ENCODE measurements at regions not wholly inside any gene's neighbourhood (a gene's known extent, or its start where the extent isn't known, plus 50 kb on each side); places are given as distances from the start of the nearest gene placed in this dataset.
"Not testable (repeated sequence)": the region's sequence is repeated elsewhere in the genome, so short reads cannot be mapped to it uniquely, and the experiment has no call there.

DNA sequence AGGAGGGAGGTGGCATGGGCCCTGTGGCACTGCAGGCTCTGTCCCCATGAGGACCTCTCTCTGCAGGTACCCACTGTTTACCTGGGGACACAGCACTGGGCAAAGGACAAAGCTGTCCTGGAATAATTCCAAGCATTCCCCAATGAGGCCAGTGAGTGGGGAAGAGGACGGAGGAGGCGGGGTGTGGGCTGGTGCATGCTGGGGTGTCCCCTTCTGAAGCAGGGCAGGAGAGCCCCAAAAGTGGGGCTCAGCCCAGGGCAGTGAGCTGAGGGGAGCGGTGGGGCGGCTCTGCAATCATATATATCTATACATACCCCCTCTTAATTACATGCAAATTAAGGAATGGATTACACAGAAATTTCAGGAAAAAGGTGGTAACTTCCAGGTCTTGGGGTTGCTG is 315.8 kb downstream of the ADGRD1 start:
- Histone ChIP-seq H3K4me1 (no peaks in the 10 kb centered on the region), H3K4me3 (no peak overlapping the region), H3K36me3 (no peaks in the 10 kb centered on the region), H3K27ac (no peak overlapping the region), H3K9me3 (no peaks in the 10 kb centered on the region), H3K27me3 (no peaks in the 10 kb centered on the region)
- DNase-seq (no peak), ATAC-seq (no peak)
- intact Hi-C loops (cut with DNase I) = no loop called here
- TF ChIP-seq, protein P1, sequence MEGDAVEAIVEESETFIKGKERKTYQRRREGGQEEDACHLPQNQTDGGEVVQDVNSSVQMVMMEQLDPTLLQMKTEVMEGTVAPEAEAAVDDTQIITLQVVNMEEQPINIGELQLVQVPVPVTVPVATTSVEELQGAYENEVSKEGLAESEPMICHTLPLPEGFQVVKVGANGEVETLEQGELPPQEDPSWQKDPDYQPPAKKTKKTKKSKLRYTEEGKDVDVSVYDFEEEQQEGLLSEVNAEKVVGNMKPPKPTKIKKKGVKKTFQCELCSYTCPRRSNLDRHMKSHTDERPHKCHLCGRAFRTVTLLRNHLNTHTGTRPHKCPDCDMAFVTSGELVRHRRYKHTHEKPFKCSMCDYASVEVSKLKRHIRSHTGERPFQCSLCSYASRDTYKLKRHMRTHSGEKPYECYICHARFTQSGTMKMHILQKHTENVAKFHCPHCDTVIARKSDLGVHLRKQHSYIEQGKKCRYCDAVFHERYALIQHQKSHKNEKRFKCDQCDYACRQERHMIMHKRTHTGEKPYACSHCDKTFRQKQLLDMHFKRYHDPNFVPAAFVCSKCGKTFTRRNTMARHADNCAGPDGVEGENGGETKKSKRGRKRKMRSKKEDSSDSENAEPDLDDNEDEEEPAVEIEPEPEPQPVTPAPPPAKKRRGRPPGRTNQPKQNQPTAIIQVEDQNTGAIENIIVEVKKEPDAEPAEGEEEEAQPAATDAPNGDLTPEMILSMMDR (IDR thresholded peaks at IDR 0.05) = no peak

DNA sequence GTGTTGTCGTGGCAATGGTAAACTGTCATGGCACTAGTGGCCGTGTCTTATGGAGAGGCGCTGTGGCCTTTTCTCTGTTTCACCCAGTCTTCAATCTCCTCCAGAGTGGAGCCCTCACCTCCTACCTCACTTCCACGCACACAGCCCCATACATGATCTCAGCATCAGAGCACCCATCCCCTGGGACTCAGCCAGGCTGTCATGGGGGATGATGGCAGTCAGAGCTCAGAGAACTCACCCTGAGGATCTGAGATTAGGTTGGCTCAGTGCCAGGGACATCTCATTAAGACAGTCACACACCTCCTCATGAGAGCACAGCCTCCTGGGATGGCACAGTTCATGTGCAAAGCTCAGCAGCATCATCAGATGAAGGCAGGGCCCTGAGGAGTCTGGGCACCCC is 316.3 kb downstream of the ADGRD1 start:
- ATAC-seq; H3K4me1 ChIP-seq; H3K4me3 ChIP-seq; DNase-seq; H3K27ac ChIP-seq; H3K36me3 ChIP-seq; intact Hi-C loops (cut with DNase I); H3K9me3 ChIP-seq; H3K27me3 ChIP-seq: not testable (repeated sequence)

DNA sequence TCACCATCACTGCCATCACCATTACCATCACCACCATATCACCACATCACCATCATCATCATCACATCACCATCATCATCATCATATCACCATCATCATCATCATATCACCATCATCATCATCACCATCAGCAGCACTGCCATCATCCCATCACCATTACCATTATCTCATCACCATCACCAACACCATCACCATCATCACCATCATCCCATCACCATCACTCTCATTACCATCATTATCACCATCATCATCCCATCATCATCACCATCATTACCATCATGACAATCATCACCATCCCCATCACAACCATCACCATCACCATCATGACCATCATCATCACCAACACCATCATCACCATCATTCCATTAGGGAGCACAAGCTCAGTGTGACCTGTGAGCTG is 318.0 kb downstream of the ADGRD1 start:
- H3K36me3 ChIP-seq = no peaks in the 10 kb centered on the region
- intact Hi-C loops (cut with DNase I) = no loop called here
- H3K27ac ChIP-seq = no peak overlapping the region
- H3K4me1 ChIP-seq = no peaks in the 10 kb centered on the region
- ATAC-seq (no peak), DNase-seq (no peak)
- H3K27me3 ChIP-seq = no peaks in the 10 kb centered on the region
- no peaks in the 10 kb centered on the region for H3K9me3 ChIP-seq
- TF ChIP-seq, protein P1 (IDR thresholded peaks at IDR 0.05) = no peak
- H3K4me3 ChIP-seq = no peak overlapping the region

- H3K27me3 ChIP-seq; DNase-seq; intact Hi-C loops (cut with DNase I); H3K4me3 ChIP-seq; H3K4me1 ChIP-seq; H3K27ac ChIP-seq; H3K36me3 ChIP-seq; ATAC-seq; H3K9me3 ChIP-seq: not testable (repeated sequence)
These were observed 318.6 kb downstream of the ADGRD1 start for GRCh38 chr12:131272283-131272814.

GRCh38 chr12:131273291-131273845 is 319.7 kb downstream of the ADGRD1 start:
- no peak for DNase-seq
- no peaks in the 10 kb centered on the region for H3K4me1 ChIP-seq
- H3K4me3 ChIP-seq = no peak overlapping the region
- TF ChIP-seq, protein P1 (IDR thresholded peaks at IDR 0.05) = no peak
- H3K27me3 ChIP-seq = no peaks in the 10 kb centered on the region
- no peaks in the 10 kb centered on the region for H3K36me3 ChIP-seq
- H3K9me3 ChIP-seq = no peaks in the 10 kb centered on the region
- H3K27ac ChIP-seq = no peak overlapping the region
- ATAC-seq = no peak
- intact Hi-C loops (cut with DNase I) = no loop called here

DNA sequence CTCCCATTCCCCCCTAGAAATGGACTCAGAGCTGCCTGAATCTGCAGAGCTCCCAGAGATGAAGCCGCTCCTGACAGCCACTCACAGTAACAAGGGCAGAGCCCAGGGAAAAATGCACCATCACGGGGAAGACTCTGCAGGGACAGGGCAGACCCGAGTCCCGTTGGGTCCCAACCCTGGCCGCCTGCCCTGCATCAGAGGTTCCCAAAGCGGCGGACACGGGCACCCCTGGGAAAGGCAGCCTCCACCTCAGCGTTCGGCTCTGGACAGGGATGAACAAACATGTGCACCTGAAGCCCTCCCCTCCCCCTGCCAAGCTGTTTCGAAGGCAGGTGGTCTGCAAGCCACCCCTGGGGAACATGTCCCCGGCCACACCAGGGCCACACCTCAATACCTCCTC is 320.4 kb downstream of the ADGRD1 start:
- intact Hi-C loops (cut with DNase I) = no loop called here
- DNase-seq (no peak), ATAC-seq (no peak)

More for the DNA sequence above, 320.4 kb downstream of the ADGRD1 start:
- H3K9me3 ChIP-seq = no peaks in the 10 kb centered on the region
- no peak overlapping the region for H3K4me3 ChIP-seq
- H3K27ac ChIP-seq = no peak overlapping the region
- TF ChIP-seq, protein P1 (IDR thresholded peaks at IDR 0.05) = no peak
- no peaks in the 10 kb centered on the region for H3K36me3 ChIP-seq
- peaks cover 0 to 3% of the 10 kb centered on the region in 2 donors for H3K27me3 ChIP-seq
- H3K4me1 ChIP-seq = no peaks in the 10 kb centered on the region

Measured in left lung (tissue), 4 donors.